ENCODE measurements at regions not wholly inside any gene's neighbourhood (a gene's known extent, or its start where the extent isn't known, plus 50 kb on each side); places are given as distances from the start of the nearest gene placed in this dataset.

- TF ChIP-seq POLR2A (IDR thresholded peaks at IDR 0.05; ENCODE audit: low read depth, low read length) = no peak
- no peak for TF ChIP-seq HCFC1 (IDR thresholded peaks at IDR 0.05; ENCODE audit: low read length)
- TF ChIP-seq ZSCAN29 (IDR thresholded peaks at IDR 0.05) = no peak
- TF ChIP-seq CTCF (IDR thresholded peaks at IDR 0.05 in 2 of 3, conservative IDR thresholded peaks at IDR 0.05 in 1 of 3; ENCODE audit: control insufficient read depth in 2 of 3, extremely low read depth in 1 of 3, insufficient read depth in 1 of 3, low read depth in 3 of 3, low read length in 3 of 3) = no peak
- TF ChIP-seq RAD21 (IDR thresholded peaks at IDR 0.05; ENCODE audit: insufficient read depth, low read depth, low read length) = no peak
- no peak for TF ChIP-seq CHD4 (IDR thresholded peaks at IDR 0.05)
- TF ChIP-seq POLR2AphosphoS5 (IDR thresholded peaks at IDR 0.05; ENCODE audit: low read length) = no peak
- no peak for TF ChIP-seq EZH2 (IDR thresholded peaks at IDR 0.05; ENCODE audit: borderline replicate concordance, control insufficient read depth, low read depth, low read length)
- TF ChIP-seq JUNB (IDR thresholded peaks at IDR 0.05) = no peak
- TF ChIP-seq KDM1A (IDR thresholded peaks at IDR 0.05; ENCODE audit: borderline replicate concordance) = no peak
- TF ChIP-seq CREM (IDR thresholded peaks at IDR 0.05; ENCODE audit: low read depth) = no peak
- TF ChIP-seq REST (IDR thresholded peaks at IDR 0.05; ENCODE audit: low read depth, low read length) = no peak
- no peak for TF ChIP-seq CEBPB (IDR thresholded peaks at IDR 0.05; ENCODE audit: borderline replicate concordance in 1 of 2, low read depth in 2 of 2, low read length in 2 of 2)
- no peak for TF ChIP-seq TARDBP (IDR thresholded peaks at IDR 0.05; ENCODE audit: borderline replicate concordance)
These were observed 65.0 kb upstream of the ZBED5 start for GRCh38 chr11:10922892-10923291.
